ENCODE measurements at regions not wholly inside any gene's neighbourhood (a gene's known extent, or its start where the extent isn't known, plus 50 kb on each side); places are given as distances from the start of the nearest gene placed in this dataset.

- WGBS (ENCODE audit: insufficient coverage) = no CpG with 5 or more reads among the region's 2 CpGs
- H3K9me3 ChIP-seq = no peaks in the 10 kb centered on the region
- ChIA-PET CTCF (no interaction called here), POLR2A (no interaction called here)
- no peak overlapping the region for H3K4me3 ChIP-seq (ENCODE audit: control insufficient read depth in 1 of 2, extremely low read depth in 1 of 2, low read length in 1 of 2)
- no peaks in the 10 kb centered on the region for H3K4me1 ChIP-seq (ENCODE audit: control insufficient read depth in 1 of 2, extremely low read depth in 1 of 2, insufficient read depth in 2 of 2, low read length in 2 of 2)
- no peaks in the 10 kb centered on the region for H3K36me3 ChIP-seq (ENCODE audit: control insufficient read depth in 2 of 2, extremely low read depth in 1 of 2, insufficient read depth in 1 of 2, low read length in 1 of 2)
- ATAC-seq (replicated peaks in 1 of 4) (no peak), DNase-seq (no peak)
- no peak overlapping the region for H3K27ac ChIP-seq (ENCODE audit: low read length)
- Mint-ChIP-seq H3K4me1 (no peaks in the 10 kb centered on the region), H3K27ac (no peak overlapping the region), H3K27me3 (no peaks in the 10 kb centered on the region), H3K9me3 (peaks cover 0 to 3% (median 0%) of the 10 kb centered on the region in 3 donors), H3K36me3 (no peaks in the 10 kb centered on the region), H3K4me3 (no peak overlapping the region)
- H3K27me3 ChIP-seq (replicated peaks in 1 of 2; ENCODE audit: control insufficient read depth in 2 of 2, extremely low read depth in 1 of 2, insufficient read depth in 2 of 2, low read length in 1 of 2) = no peaks in the 10 kb centered on the region
Observed at GRCh38 chr1:195045072-195045471, 1563.2 kb downstream of the KCNT2 start.

GRCh38 chr1:195030793-195031192 lies 1577.4 kb downstream of the KCNT2 start:
- Histone ChIP-seq H3K4me3 (ENCODE audit: control insufficient read depth in 1 of 2, extremely low read depth in 1 of 2, low read length in 1 of 2) (no peak overlapping the region), H3K27me3 (replicated peaks in 1 of 2; ENCODE audit: control insufficient read depth in 2 of 2, extremely low read depth in 1 of 2, insufficient read depth in 2 of 2, low read length in 1 of 2) (no peaks in the 10 kb centered on the region), H3K27ac (ENCODE audit: low read length) (no peak overlapping the region), H3K4me1 (ENCODE audit: control insufficient read depth in 1 of 2, extremely low read depth in 1 of 2, insufficient read depth in 2 of 2, low read length in 2 of 2) (no peaks in the 10 kb centered on the region), H3K36me3 (ENCODE audit: control insufficient read depth in 2 of 2, extremely low read depth in 1 of 2, insufficient read depth in 1 of 2, low read length in 1 of 2) (no peaks in the 10 kb centered on the region), H3K9me3 (no peaks in the 10 kb centered on the region)
- Mint-ChIP-seq H3K9me3 (peaks cover 7 to 11% (median 9%) of the 10 kb centered on the region in 3 donors), H3K27ac (no peak overlapping the region), H3K4me1 (no peaks in the 10 kb centered on the region), H3K27me3 (no peaks in the 10 kb centered on the region), H3K36me3 (no peaks in the 10 kb centered on the region), H3K4me3 (no peak overlapping the region)
- DNase-seq (no peak), ATAC-seq (replicated peaks in 1 of 4) (no peak)
- ChIA-PET CTCF (no interaction called here), POLR2A (no interaction called here)
- 74% methylated on average over 4 of the region's 5 CpGs for WGBS (ENCODE audit: insufficient coverage)

- no peaks in the 10 kb centered on the region for H3K27me3 Mint-ChIP-seq
- no peaks in the 10 kb centered on the region for H3K4me1 ChIP-seq (ENCODE audit: control insufficient read depth in 1 of 2, extremely low read depth in 1 of 2, insufficient read depth in 2 of 2, low read length in 2 of 2)
- no peak overlapping the region for H3K27ac ChIP-seq (ENCODE audit: low read length)
- DNase-seq (no peak), ATAC-seq (replicated peaks in 1 of 4) (no peak)
- no peaks in the 10 kb centered on the region for H3K4me1 Mint-ChIP-seq
- H3K27ac Mint-ChIP-seq = no peak overlapping the region
- no peaks in the 10 kb centered on the region for H3K9me3 ChIP-seq
- no peak overlapping the region for H3K4me3 Mint-ChIP-seq
- POLR2A ChIA-PET = no interaction called here
- no peaks in the 10 kb centered on the region for H3K36me3 Mint-ChIP-seq
- no CpG with 5 or more reads among the region's 6 CpGs for WGBS (ENCODE audit: insufficient coverage)
- no peaks in the 10 kb centered on the region for H3K36me3 ChIP-seq (ENCODE audit: control insufficient read depth in 2 of 2, extremely low read depth in 1 of 2, insufficient read depth in 1 of 2, low read length in 1 of 2)
- no peaks in the 10 kb centered on the region for H3K27me3 ChIP-seq (replicated peaks in 1 of 2; ENCODE audit: control insufficient read depth in 2 of 2, extremely low read depth in 1 of 2, insufficient read depth in 2 of 2, low read length in 1 of 2)
- CTCF ChIA-PET = no interaction called here
- H3K9me3 Mint-ChIP-seq = peaks cover 5 to 14% (median 5%) of the 10 kb centered on the region in 3 donors
- H3K4me3 ChIP-seq (ENCODE audit: control insufficient read depth in 1 of 2, extremely low read depth in 1 of 2, low read length in 1 of 2) = no peak overlapping the region
Observed at GRCh38 chr1:195026792-195027191, 1581.4 kb downstream of the KCNT2 start.

- no peaks in the 10 kb centered on the region for H3K36me3 Mint-ChIP-seq
- ATAC-seq (replicated peaks in 1 of 4) (no peak), DNase-seq (no peak)
- no peaks in the 10 kb centered on the region for H3K27me3 ChIP-seq (replicated peaks in 1 of 2; ENCODE audit: control insufficient read depth in 2 of 2, extremely low read depth in 1 of 2, insufficient read depth in 2 of 2, low read length in 1 of 2)
- H3K27me3 Mint-ChIP-seq = no peaks in the 10 kb centered on the region
- no peak overlapping the region for H3K27ac Mint-ChIP-seq
- H3K4me3 Mint-ChIP-seq = no peak overlapping the region
- H3K4me3 ChIP-seq (ENCODE audit: control insufficient read depth in 1 of 2, extremely low read depth in 1 of 2, low read length in 1 of 2) = no peak overlapping the region
- H3K9me3 ChIP-seq = no peaks in the 10 kb centered on the region
- H3K36me3 ChIP-seq (ENCODE audit: control insufficient read depth in 2 of 2, extremely low read depth in 1 of 2, insufficient read depth in 1 of 2, low read length in 1 of 2) = no peaks in the 10 kb centered on the region
- ChIA-PET POLR2A (no interaction called here), CTCF (no interaction called here)
- H3K9me3 Mint-ChIP-seq = peaks cover 6 to 13% (median 7%) of the 10 kb centered on the region in 3 donors
- H3K4me1 ChIP-seq (ENCODE audit: control insufficient read depth in 1 of 2, extremely low read depth in 1 of 2, insufficient read depth in 2 of 2, low read length in 2 of 2) = no peaks in the 10 kb centered on the region
- no CpG with 5 or more reads among the region's 1 CpG for WGBS (ENCODE audit: insufficient coverage)
- no peaks in the 10 kb centered on the region for H3K4me1 Mint-ChIP-seq
- H3K27ac ChIP-seq (ENCODE audit: low read length) = no peak overlapping the region
Observed at GRCh38 chr1:195019385-195019784, 1588.9 kb downstream of the KCNT2 start.

- H3K27ac Mint-ChIP-seq = no peak overlapping the region
- H3K27me3 Mint-ChIP-seq = no peaks in the 10 kb centered on the region
- H3K4me1 Mint-ChIP-seq = no peaks in the 10 kb centered on the region
- H3K4me1 ChIP-seq (ENCODE audit: control insufficient read depth in 1 of 2, extremely low read depth in 1 of 2, insufficient read depth in 2 of 2, low read length in 2 of 2) = no peaks in the 10 kb centered on the region
- ATAC-seq (replicated peaks in 1 of 4) = no peak
- H3K9me3 Mint-ChIP-seq = peaks cover 7 to 9% (median 8%) of the 10 kb centered on the region in 3 donors
- no peak overlapping the region for H3K27ac ChIP-seq (ENCODE audit: low read length)
- DNase-seq = no peak
- H3K36me3 Mint-ChIP-seq = no peaks in the 10 kb centered on the region
- 54% methylated on average over 3 of the region's 5 CpGs for WGBS (ENCODE audit: insufficient coverage)
- no peaks in the 10 kb centered on the region for H3K36me3 ChIP-seq (ENCODE audit: control insufficient read depth in 2 of 2, extremely low read depth in 1 of 2, insufficient read depth in 1 of 2, low read length in 1 of 2)
- CTCF ChIA-PET = no interaction called here
- no peaks in the 10 kb centered on the region for H3K9me3 ChIP-seq
- no peak overlapping the region for H3K4me3 Mint-ChIP-seq
- H3K27me3 ChIP-seq (replicated peaks in 1 of 2; ENCODE audit: control insufficient read depth in 2 of 2, extremely low read depth in 1 of 2, insufficient read depth in 2 of 2, low read length in 1 of 2) = no peaks in the 10 kb centered on the region
- H3K4me3 ChIP-seq (ENCODE audit: control insufficient read depth in 1 of 2, extremely low read depth in 1 of 2, low read length in 1 of 2) = no peak overlapping the region
- POLR2A ChIA-PET = no interaction called here
Observed at GRCh38 chr1:195012995-195013394, 1595.2 kb downstream of the KCNT2 start.

- Mint-ChIP-seq H3K36me3 (no peaks in the 10 kb centered on the region), H3K27me3 (no peaks in the 10 kb centered on the region), H3K9me3 (peaks cover 0 to 3% (median 0%) of the 10 kb centered on the region in 3 donors), H3K4me1 (no peaks in the 10 kb centered on the region), H3K27ac (no peak overlapping the region), H3K4me3 (no peak overlapping the region)
- H3K4me1 ChIP-seq (ENCODE audit: control insufficient read depth in 1 of 2, extremely low read depth in 1 of 2, insufficient read depth in 2 of 2, low read length in 2 of 2) = no peaks in the 10 kb centered on the region
- no peak overlapping the region for H3K27ac ChIP-seq (ENCODE audit: low read length)
- H3K4me3 ChIP-seq (ENCODE audit: control insufficient read depth in 1 of 2, extremely low read depth in 1 of 2, low read length in 1 of 2) = no peak overlapping the region
- CTCF ChIA-PET = no interaction called here
- H3K9me3 ChIP-seq = no peaks in the 10 kb centered on the region
- ATAC-seq (replicated peaks in 1 of 4) (no peak), DNase-seq (no peak)
- WGBS (ENCODE audit: insufficient coverage) = 71% methylated on average over 1 of the region's 3 CpGs
- POLR2A ChIA-PET = no interaction called here
- no peaks in the 10 kb centered on the region for H3K36me3 ChIP-seq (ENCODE audit: control insufficient read depth in 2 of 2, extremely low read depth in 1 of 2, insufficient read depth in 1 of 2, low read length in 1 of 2)
- H3K27me3 ChIP-seq (replicated peaks in 1 of 2; ENCODE audit: control insufficient read depth in 2 of 2, extremely low read depth in 1 of 2, insufficient read depth in 2 of 2, low read length in 1 of 2) = no peaks in the 10 kb centered on the region
Observed at GRCh38 chr1:195005338-195005737, 1602.9 kb downstream of the KCNT2 start.

GRCh38 chr1:194990483-194990882 lies 1617.8 kb downstream of the KCNT2 start:
- Mint-ChIP-seq H3K4me3 (no peak overlapping the region), H3K4me1 (no peaks in the 10 kb centered on the region), H3K36me3 (no peaks in the 10 kb centered on the region), H3K27me3 (no peaks in the 10 kb centered on the region), H3K9me3 (no peaks in the 10 kb centered on the region), H3K27ac (no peak overlapping the region)
- no peak overlapping the region for H3K27ac ChIP-seq (ENCODE audit: low read length)
- ChIA-PET CTCF (no interaction called here), POLR2A (no interaction called here)
- no peaks in the 10 kb centered on the region for H3K36me3 ChIP-seq (ENCODE audit: control insufficient read depth in 2 of 2, extremely low read depth in 1 of 2, insufficient read depth in 1 of 2, low read length in 1 of 2)
- H3K4me3 ChIP-seq (ENCODE audit: control insufficient read depth in 1 of 2, extremely low read depth in 1 of 2, low read length in 1 of 2) = no peak overlapping the region
- H3K4me1 ChIP-seq (ENCODE audit: control insufficient read depth in 1 of 2, extremely low read depth in 1 of 2, insufficient read depth in 2 of 2, low read length in 2 of 2) = no peaks in the 10 kb centered on the region
- H3K9me3 ChIP-seq = no peaks in the 10 kb centered on the region
- WGBS (ENCODE audit: insufficient coverage) = 83% methylated on average over 2 of the region's 2 CpGs
- no peaks in the 10 kb centered on the region for H3K27me3 ChIP-seq (replicated peaks in 1 of 2; ENCODE audit: control insufficient read depth in 2 of 2, extremely low read depth in 1 of 2, insufficient read depth in 2 of 2, low read length in 1 of 2)
- DNase-seq (no peak), ATAC-seq (replicated peaks in 1 of 4) (no peak)

All from T-cell (primary cell).